Upper lobe of left lung (tissue), 4 donors: ENCODE measurements at regions not wholly inside any gene's neighbourhood (a gene's known extent, or its start where the extent isn't known, plus 50 kb on each side); places are given as distances from the start of the nearest gene placed in this dataset.

ENCODE experiments used
- EP300 ChIP-seq, 4 donors: sonication (generic); formaldehyde crosslinking; IDR thresholded peaks; one replicate each; pipeline ENCODE4 v1.5.1; 2017; ENCODE audit warnings: antibody characterized with exemption in 4 of 4, control low read depth in 2 of 4
- POLR2AphosphoS5 ChIP-seq, 2 donors: sonication (generic); formaldehyde crosslinking; IDR thresholded peaks; one replicate each; pipeline ENCODE4 v1.5.1; 2017; ENCODE audit warnings: antibody characterized with exemption in 2 of 2
- TF ChIP-seq, protein P1 (sequence below), 6 experiments: fragments of 450-650 bp in 4 of 6; fragments of 200-600 bp in 2 of 6; sonication (generic) in 2 of 6; IDR thresholded peaks; one replicate each; pipeline ENCODE4 v1.5.1; 2016 to 2019; ENCODE audit warnings: antibody characterized with exemption in 6 of 6

DNA sequence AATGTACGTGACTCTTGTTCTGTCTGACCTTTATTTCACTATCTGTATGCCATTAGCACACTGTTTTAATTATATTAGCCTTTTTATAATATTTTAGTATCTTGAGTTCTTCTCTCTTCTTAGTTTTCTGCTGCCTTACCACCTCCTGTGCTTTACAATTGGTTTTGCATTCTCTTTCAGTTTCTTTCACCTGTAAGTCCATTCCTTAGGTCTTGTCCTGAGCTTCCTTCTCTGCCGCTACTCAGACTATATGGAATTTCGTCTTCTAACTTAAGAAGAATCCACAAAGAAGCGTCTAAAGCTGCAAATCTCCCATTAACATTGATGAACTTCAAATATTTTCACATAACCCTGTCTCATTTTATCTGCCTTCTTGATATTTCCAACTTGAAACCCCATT is 642.9 kb downstream of the MAT2B start:
- no peak for TF ChIP-seq POLR2AphosphoS5 (IDR thresholded peaks at IDR 0.05)
- TF ChIP-seq, protein P1, sequence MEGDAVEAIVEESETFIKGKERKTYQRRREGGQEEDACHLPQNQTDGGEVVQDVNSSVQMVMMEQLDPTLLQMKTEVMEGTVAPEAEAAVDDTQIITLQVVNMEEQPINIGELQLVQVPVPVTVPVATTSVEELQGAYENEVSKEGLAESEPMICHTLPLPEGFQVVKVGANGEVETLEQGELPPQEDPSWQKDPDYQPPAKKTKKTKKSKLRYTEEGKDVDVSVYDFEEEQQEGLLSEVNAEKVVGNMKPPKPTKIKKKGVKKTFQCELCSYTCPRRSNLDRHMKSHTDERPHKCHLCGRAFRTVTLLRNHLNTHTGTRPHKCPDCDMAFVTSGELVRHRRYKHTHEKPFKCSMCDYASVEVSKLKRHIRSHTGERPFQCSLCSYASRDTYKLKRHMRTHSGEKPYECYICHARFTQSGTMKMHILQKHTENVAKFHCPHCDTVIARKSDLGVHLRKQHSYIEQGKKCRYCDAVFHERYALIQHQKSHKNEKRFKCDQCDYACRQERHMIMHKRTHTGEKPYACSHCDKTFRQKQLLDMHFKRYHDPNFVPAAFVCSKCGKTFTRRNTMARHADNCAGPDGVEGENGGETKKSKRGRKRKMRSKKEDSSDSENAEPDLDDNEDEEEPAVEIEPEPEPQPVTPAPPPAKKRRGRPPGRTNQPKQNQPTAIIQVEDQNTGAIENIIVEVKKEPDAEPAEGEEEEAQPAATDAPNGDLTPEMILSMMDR (IDR thresholded peaks at IDR 0.05): no peak
- TF ChIP-seq EP300 (IDR thresholded peaks at IDR 0.05): no peak
